SK-N-SH (cell line): ENCODE measurements at regions not wholly inside any gene's neighbourhood (a gene's known extent, or its start where the extent isn't known, plus 50 kb on each side); places are given as distances from the start of the nearest gene placed in this dataset.
"Not testable (repeated sequence)": the region's sequence is repeated elsewhere in the genome, so short reads cannot be mapped to it uniquely, and the experiment has no call there.

Experiments used
- CTCF ChIA-PET: fragments of 300-600, 350-600 bp; formaldehyde crosslinking; extraction: SDS; loops from one replicate; lab custom pipeline; 2021; lab: Yijun Ruan, JAX
- POLR2A ChIA-PET: fragments of 350-600 bp; sonication (Branson Sonifier 250); formaldehyde crosslinking; extraction: SDS; loops from one replicate; lab custom pipeline; 2020; ENCODE audit warnings: antibody characterized with exemption, inconsistent platforms; lab: Yijun Ruan, JAX
- DNase-seq: peaks from one replicate; pipeline ENCODE4 v3.0.0; 2012
- H2AFZ ChIP-seq: fragments of 200-600 bp; sonication (generic); 2 replicates; pipeline ENCODE4 v1.8.1; 2016; ENCODE audit warnings: antibody characterized with exemption, mild to moderate bottlenecking, low read depth
- H3F3A ChIP-seq: fragments of 200-600 bp; sonication (generic); replicated peaks from 2 replicates; pipeline ENCODE3; 2016; ENCODE audit warnings: antibody characterized with exemption, mild to moderate bottlenecking; ENCODE audit not compliant: insufficient read depth
- H3K27ac ChIP-seq, 2 experiments: fragments of 200-500 bp in 1 of 2; fragments of 200-600 bp in 1 of 2; sonication (Bioruptor generic) in 1 of 2; sonication (generic), shearing (Covaris generic) in 1 of 2; 2 replicates each; pipeline versions ENCODE4 v1.5.1 to v1.6.1; 2014 to 2016; ENCODE audit warnings: low read depth in 2 of 2, inconsistent platforms in 1 of 2, low read length in 1 of 2, mild to moderate bottlenecking in 1 of 2, mixed read lengths in 1 of 2
- H3K27me3 ChIP-seq: fragments of 200-600 bp; sonication (generic), shearing (Covaris generic); 2 replicates; pipeline ENCODE4 v1.6.1; 2016; ENCODE audit warnings: mixed run types; ENCODE audit not compliant: insufficient read depth
- H3K36me3 ChIP-seq, 2 experiments: fragments of 200-500 bp in 1 of 2; fragments of 200-600 bp in 1 of 2; sonication (Bioruptor generic) in 1 of 2; sonication (generic) in 1 of 2; replicated peaks in 1 of 2; 2 replicates each; pipeline versions ENCODE3 to v1.5.1; 2014 to 2016; ENCODE audit warnings: low read length in 1 of 2, mild to moderate bottlenecking in 1 of 2; ENCODE audit not compliant: insufficient read depth in 2 of 2, control insufficient read depth in 1 of 2
- H3K4me1 ChIP-seq, 2 experiments: fragments of 200-500 bp in 1 of 2; fragments of 200-600 bp in 1 of 2; sonication (Bioruptor generic) in 1 of 2; sonication (generic), shearing (Covaris generic) in 1 of 2; 2 replicates each; pipeline versions ENCODE4 v1.5.1 to v1.6.1; 2014 to 2016; ENCODE audit warnings: low read depth in 1 of 2, low read length in 1 of 2, mixed run types in 1 of 2; ENCODE audit not compliant: insufficient read depth in 2 of 2, control insufficient read depth in 1 of 2
- H3K4me2 ChIP-seq: fragments of 200-600 bp; sonication (generic), shearing (Covaris generic); 2 replicates; pipeline ENCODE4 v1.6.1; 2017; ENCODE audit warnings: mixed run types
- H3K4me3 ChIP-seq, 2 experiments: fragments of 200-500 bp in 1 of 2; fragments of 200-600 bp in 1 of 2; sonication (Bioruptor generic) in 1 of 2; sonication (generic), shearing (Covaris generic) in 1 of 2; 2 replicates each; pipeline versions ENCODE4 v1.5.1 to v1.8.1; 2014 to 2016; ENCODE audit warnings: low read depth in 2 of 2, inconsistent platforms in 1 of 2, low read length in 1 of 2, mild to moderate bottlenecking in 1 of 2, mixed read lengths in 1 of 2, moderate library complexity in 1 of 2
- H3K79me2 ChIP-seq: fragments of 200-600 bp; sonication (generic); 2 replicates; pipeline ENCODE4 v1.8.1; 2017; ENCODE audit warnings: mild to moderate bottlenecking; ENCODE audit not compliant: insufficient read depth
- H3K9ac ChIP-seq: fragments of 200-600 bp; sonication (generic); 2 replicates; pipeline ENCODE4 v1.6.1; 2017; ENCODE audit warnings: mixed run types
- H3K9me2 ChIP-seq: fragments of 200-600 bp; sonication (generic); 2 replicates; pipeline ENCODE4 v1.6.1; 2017; ENCODE audit warnings: mixed run types
- H3K9me3 ChIP-seq: fragments of 200-600 bp; sonication (generic); 2 replicates; pipeline ENCODE4 v1.6.1; 2017; ENCODE audit warnings: mixed run types, mild to moderate bottlenecking, moderate library complexity
- H4K20me1 ChIP-seq: fragments of 200-600 bp; sonication (generic); 2 replicates; pipeline ENCODE4 v1.6.1; 2017; ENCODE audit warnings: mild to moderate bottlenecking, mixed run types; ENCODE audit not compliant: insufficient read depth
- CHD2 ChIP-seq: fragments of 150-350 bp; IDR thresholded peaks from 2 replicates; pipeline ENCODE4 v1.6.1; 2018; ENCODE audit warnings: low read length; ENCODE audit not compliant: partially characterized antibody
- ELF1 ChIP-seq: IDR thresholded peaks from 2 replicates; pipeline ENCODE4 v1.4.0; 2012
- FOXJ3 ChIP-seq: sonication (generic); formaldehyde crosslinking; IDR thresholded peaks from 2 replicates; pipeline ENCODE4 v1.5.1; 2020; ENCODE audit warnings: mild to moderate bottlenecking, missing genetic modification reagents
- FOXM1 ChIP-seq: IDR thresholded peaks from 2 replicates; pipeline ENCODE4 v1.4.0; 2012; ENCODE audit warnings: low read depth, mild to moderate bottlenecking
- MAX ChIP-seq: IDR thresholded peaks from 2 replicates; pipeline ENCODE4 v1.4.0; 2012; ENCODE audit warnings: low read depth
- MXI1 ChIP-seq: IDR thresholded peaks from 2 replicates; pipeline ENCODE4 v1.6.1; 2012; ENCODE audit warnings: mild to moderate bottlenecking, low read depth, low read length, improper control_type of control experiment
- NFIC ChIP-seq: IDR thresholded peaks from 2 replicates; pipeline ENCODE4 v1.4.0; 2012; ENCODE audit warnings: borderline replicate concordance
- RAD21 ChIP-seq: IDR thresholded peaks from 2 replicates; pipeline ENCODE4 v1.6.1; 2012; ENCODE audit warnings: mild to moderate bottlenecking, low read length
- RCOR1 ChIP-seq: fragments of 150-350 bp; IDR thresholded peaks from 2 replicates; pipeline ENCODE4 v1.6.1; 2017; ENCODE audit warnings: antibody characterized with exemption, low read length
- RFX5 ChIP-seq: IDR thresholded peaks from 2 replicates; pipeline ENCODE4 v1.6.1; 2012; ENCODE audit warnings: mild to moderate bottlenecking, improper control_type of control experiment, low read length
- RXRA ChIP-seq: IDR thresholded peaks from 2 replicates; pipeline ENCODE4 v1.4.0; 2012; ENCODE audit warnings: low read depth, mild to moderate bottlenecking, borderline replicate concordance
- SMC3 ChIP-seq: IDR thresholded peaks from 2 replicates; pipeline ENCODE4 v1.6.1; 2012; ENCODE audit warnings: low read depth, low read length, improper control_type of control experiment
- TAF1 ChIP-seq: IDR thresholded peaks from 2 replicates; pipeline ENCODE4 v1.6.1; 2012; ENCODE audit warnings: low read depth, mild to moderate bottlenecking, low read length, moderate library complexity, borderline replicate concordance
- USF1 ChIP-seq: IDR thresholded peaks from 2 replicates; pipeline ENCODE4 v1.4.0; 2012; ENCODE audit warnings: low read depth, borderline replicate concordance
- YY1 ChIP-seq: IDR thresholded peaks from 2 replicates; pipeline ENCODE4 v1.4.0; 2012; ENCODE audit warnings: low read depth, mild to moderate bottlenecking
- ZBTB33 ChIP-seq: IDR thresholded peaks from 2 replicates; pipeline ENCODE4 v1.4.0; 2012; ENCODE audit warnings: low read depth, borderline replicate concordance
- WGBS: methylation state at CpG from one replicate; pipeline ENCODE4 v1.1.6; 2017; ENCODE audit warnings: low lambda C conversion rate; 5-methylcytosine and 5-hydroxymethylcytosine counted together

GRCh38 chr3:125915437-125915787, 53.6 kb upstream of the ROPN1B start:
- TF ChIP-seq TAF1 (0 out of 2 replicates have a peak, but pooled peaks have one; percentile 7), MAX (0 out of 2 replicates have a peak, but pooled peaks have one; percentile 14)
- H3K9ac ChIP-seq, result peak overlapping the region; percentile 73
- POLR2A ChIA-PET, H4K20me1 ChIP-seq, H3F3A ChIP-seq, H3K4me1 ChIP-seq, H2AFZ ChIP-seq, H3K36me3 ChIP-seq, H3K79me2 ChIP-seq, H3K9me2 ChIP-seq, H3K9me3 ChIP-seq, H3K27me3 ChIP-seq: not testable (repeated sequence)
- peak overlapping the region; percentile 86 for H3K4me2 ChIP-seq
- peak overlapping the region; percentile 59 to 63 for H3K4me3 ChIP-seq
- peak; percentile 18 for DNase-seq
- 0% methylated on average over 5 of the region's 30 CpGs for WGBS
- peak overlapping the region; percentile 22 to 44; a peak in 3 of 4 replicates for H3K27ac ChIP-seq
- CTCF ChIA-PET, result interaction anchor here (0.6 kb wide), 1 partner anchor 149 kb away, joined by 3 read pairs; no protein-coding TSS in a partner anchor

GRCh38 chr3:125915792-125916375, 53.1 kb upstream of the ROPN1B start:
- H3K36me3 ChIP-seq, H3K27me3 ChIP-seq, H3K9me3 ChIP-seq, H3K9me2 ChIP-seq, H3F3A ChIP-seq, H3K79me2 ChIP-seq, POLR2A ChIA-PET, H2AFZ ChIP-seq, H4K20me1 ChIP-seq, H3K4me1 ChIP-seq: not testable (repeated sequence)
- peak overlapping the region; percentile 86 for H3K4me2 ChIP-seq
- H3K27ac ChIP-seq, result peak overlapping the region in 1 of 2 experiments; percentile 44; a peak in 2 of 4 replicates
- peak; percentile 82 for DNase-seq
- peak overlapping the region; percentile 73 for H3K9ac ChIP-seq
- H3K4me3 ChIP-seq, result peak overlapping the region; percentile 59 to 63; a peak in 3 of 4 replicates
- CTCF ChIA-PET, result interaction anchor here (0.6 kb wide), 1 partner anchor 149 kb away, joined by 3 read pairs; no protein-coding TSS in a partner anchor
- TF ChIP-seq RFX5, result peak; percentile 95
- WGBS, result under 1% methylated on average over 36 of the region's 40 CpGs

- H3K27me3 ChIP-seq, result no peaks in the 10 kb centered on the region
- ChIA-PET POLR2A (no interaction called here), CTCF (interaction anchor here (0.7 kb wide), 1 partner anchor 150 kb away, joined by 3 read pairs; no protein-coding TSS in a partner anchor)
- H3K36me3 ChIP-seq, result no peaks in the 10 kb centered on the region
- H3K9me3 ChIP-seq, result no peaks in the 10 kb centered on the region
- 0% methylated on average over 9 of the region's 58 CpGs for WGBS
- TF ChIP-seq RXRA, result no peak
- no peak for TF ChIP-seq ZBTB33
- no peak for TF ChIP-seq FOXM1
- no peak for TF ChIP-seq CHD2
- peak; percentile 39; the same call in 1 of the 2 replicates for TF ChIP-seq SMC3
- TF ChIP-seq TAF1, result 0 out of 2 replicates have a peak, but pooled peaks have one; percentile 53
- peak; percentile 82 for TF ChIP-seq YY1
- TF ChIP-seq ELF1, result no peak
- peak; percentile 56 for TF ChIP-seq RAD21
- no peak for TF ChIP-seq USF1
- TF ChIP-seq NFIC, result no peak
- no peak for TF ChIP-seq FOXJ3
- no peak for TF ChIP-seq RCOR1
- no peak for TF ChIP-seq MAX
- peak; percentile 54; the same call in 1 of the 2 replicates for TF ChIP-seq MXI1
- H3K9ac ChIP-seq, result peak overlapping the region; percentile 82
- H3K4me2 ChIP-seq, result peak overlapping the region; percentile 83
- no peaks in the 10 kb centered on the region for H3K79me2 ChIP-seq
- no peaks in the 10 kb centered on the region for H4K20me1 ChIP-seq
- peak overlapping the region; percentile 54 to 75; a peak in 3 of 4 replicates for H3K4me3 ChIP-seq
- no peaks in the 10 kb centered on the region for H3K9me2 ChIP-seq
- H3K27ac ChIP-seq, result peak overlapping the region; percentile 75
- H3F3A ChIP-seq, result no peaks in the 10 kb centered on the region
- no peaks in the 10 kb centered on the region; a peak in 1 of 4 replicates for H3K4me1 ChIP-seq
- H2AFZ ChIP-seq, result no peak overlapping the region
- DNase-seq, result peak; percentile 88
Measured at GRCh38 chr3:125916376-125916978, 52.5 kb upstream of the ROPN1B start.
